ENCODE measurements at regions not wholly inside any gene's neighbourhood (a gene's known extent, or its start where the extent isn't known, plus 50 kb on each side); places are given as distances from the start of the nearest gene placed in this dataset.

- 82 to 92% methylated on average over 1 of the region's 1 CpG for WGBS, 2 donors
- no peaks in the 10 kb centered on the region for H3K4me1 ChIP-seq
- no peaks in the 10 kb centered on the region for H3K27me3 ChIP-seq
- DNase-seq, result no peak
- no peak overlapping the region for H3K4me3 ChIP-seq
- H3K27ac ChIP-seq, result no peak overlapping the region
- no peaks in the 10 kb centered on the region for H3K36me3 ChIP-seq
- H3K9me3 ChIP-seq, result no peaks in the 10 kb centered on the region
- TF ChIP-seq POLR2A (IDR thresholded peaks at IDR 0.05) (no peak), EP300 (IDR thresholded peaks at IDR 0.05) (no peak), CTCF (IDR thresholded peaks at IDR 0.05) (no peak), POLR2AphosphoS5 (IDR thresholded peaks at IDR 0.05) (no peak)
- intact Hi-C loops (cut with DNase I), result no loop called here
Measured at GRCh38 chr13:86974995-86975328, 696.2 kb upstream of the SLITRK5 start.

GRCh38 chr13:86976521-86977324, 694.4 kb upstream of the SLITRK5 start:
- 67 to 85% methylated on average over 4 of the region's 4 CpGs for WGBS, 2 donors
- intact Hi-C loops (cut with DNase I), result no loop called here
- TF ChIP-seq POLR2AphosphoS5 (IDR thresholded peaks at IDR 0.05) (no peak), CTCF (IDR thresholded peaks at IDR 0.05) (no peak), POLR2A (IDR thresholded peaks at IDR 0.05) (no peak), EP300 (IDR thresholded peaks at IDR 0.05) (no peak)
- DNase-seq, result no peak
- Histone ChIP-seq H3K36me3 (no peaks in the 10 kb centered on the region), H3K9me3 (no peaks in the 10 kb centered on the region), H3K4me3 (no peak overlapping the region), H3K27ac (no peak overlapping the region), H3K27me3 (no peaks in the 10 kb centered on the region), H3K4me1 (no peaks in the 10 kb centered on the region)

GRCh38 chr13:86986448-86986847, 684.7 kb upstream of the SLITRK5 start:
- Histone ChIP-seq H3K27me3 (no peaks in the 10 kb centered on the region), H3K36me3 (no peaks in the 10 kb centered on the region), H3K4me3 (no peak overlapping the region), H3K27ac (no peak overlapping the region), H3K4me1 (no peaks in the 10 kb centered on the region), H3K9me3 (no peaks in the 10 kb centered on the region)
- intact Hi-C loops (cut with DNase I), result no loop called here
- 10 to 44% methylated on average over 4 of the region's 4 CpGs for WGBS, 2 donors
- no peak for DNase-seq
- TF ChIP-seq POLR2AphosphoS5 (IDR thresholded peaks at IDR 0.05), result no peak
- no peak for TF ChIP-seq POLR2A (IDR thresholded peaks at IDR 0.05)
- TF ChIP-seq EP300 (IDR thresholded peaks at IDR 0.05), result no peak
- no peak for TF ChIP-seq CTCF (IDR thresholded peaks at IDR 0.05)

GRCh38 chr13:86992251-86992650, 678.9 kb upstream of the SLITRK5 start:
- Histone ChIP-seq H3K27me3 (no peaks in the 10 kb centered on the region), H3K36me3 (no peaks in the 10 kb centered on the region), H3K4me3 (no peak overlapping the region), H3K27ac (no peak overlapping the region), H3K4me1 (no peaks in the 10 kb centered on the region), H3K9me3 (no peaks in the 10 kb centered on the region)
- TF ChIP-seq POLR2A (IDR thresholded peaks at IDR 0.05) (no peak), POLR2AphosphoS5 (IDR thresholded peaks at IDR 0.05) (no peak), CTCF (IDR thresholded peaks at IDR 0.05) (no peak), EP300 (IDR thresholded peaks at IDR 0.05) (no peak)
- intact Hi-C loops (cut with DNase I), result no loop called here
- no peak for DNase-seq

- DNase-seq, result no peak
- Histone ChIP-seq H3K27me3 (no peaks in the 10 kb centered on the region), H3K4me1 (no peaks in the 10 kb centered on the region), H3K36me3 (no peaks in the 10 kb centered on the region), H3K9me3 (no peaks in the 10 kb centered on the region), H3K4me3 (no peak overlapping the region), H3K27ac (no peak overlapping the region)
- no peak for TF ChIP-seq EP300 (IDR thresholded peaks at IDR 0.05)
- no peak for TF ChIP-seq CTCF (IDR thresholded peaks at IDR 0.05)
- TF ChIP-seq POLR2A (IDR thresholded peaks at IDR 0.05), result no peak
- no peak for TF ChIP-seq POLR2AphosphoS5 (IDR thresholded peaks at IDR 0.05)
- intact Hi-C loops (cut with DNase I), result no loop called here
Measured at GRCh38 chr13:87003265-87003664, 667.9 kb upstream of the SLITRK5 start.

Data from sigmoid colon (tissue), 6 donors.